Mammary epithelial cell (primary cell): ENCODE measurements at regions not wholly inside any gene's neighbourhood (a gene's known extent, or its start where the extent isn't known, plus 50 kb on each side); places are given as distances from the start of the nearest gene placed in this dataset.

Source experiments
- EZH2 ChIP-seq: IDR thresholded peaks from 2 replicates; pipeline ENCODE4 v1.6.1; 2012; ENCODE audit warnings: low read length, inconsistent platforms, borderline replicate concordance
- TF ChIP-seq, protein P1 (sequence below), 2 donors: IDR thresholded peaks in 1 of 2; conservative IDR thresholded peaks in 1 of 2; 2 replicates each; pipeline ENCODE4 v1.5.1; 2011 to 2012; ENCODE audit warnings: inconsistent platforms in 2 of 2, low read length in 2 of 2, mild to moderate bottlenecking in 2 of 2, control low read depth in 1 of 2, low read depth in 1 of 2; ENCODE audit not compliant: insufficient read depth in 1 of 2; ENCODE audit errors: extremely low read depth in 1 of 2

DNA sequence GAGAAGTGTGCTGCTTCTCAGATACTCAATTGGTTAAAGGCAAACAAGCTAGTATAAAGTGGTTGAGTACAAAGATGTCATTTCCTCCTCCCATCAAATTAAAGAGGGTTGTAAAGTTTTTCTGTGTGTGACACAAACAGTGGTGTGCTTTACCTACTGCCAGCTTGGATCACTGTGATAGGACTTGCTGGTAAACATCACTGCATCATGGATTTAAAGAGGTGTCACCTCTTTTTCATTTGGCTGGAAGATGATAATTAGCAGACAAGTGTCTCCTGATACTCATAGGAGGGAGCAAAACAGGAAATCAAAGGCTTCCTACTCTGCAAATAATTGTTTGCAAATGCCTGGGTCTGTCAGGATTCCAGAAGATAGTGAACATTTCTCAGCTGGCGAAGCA, 200.5 kb downstream of the MDFIC start:
- TF ChIP-seq, protein P1, sequence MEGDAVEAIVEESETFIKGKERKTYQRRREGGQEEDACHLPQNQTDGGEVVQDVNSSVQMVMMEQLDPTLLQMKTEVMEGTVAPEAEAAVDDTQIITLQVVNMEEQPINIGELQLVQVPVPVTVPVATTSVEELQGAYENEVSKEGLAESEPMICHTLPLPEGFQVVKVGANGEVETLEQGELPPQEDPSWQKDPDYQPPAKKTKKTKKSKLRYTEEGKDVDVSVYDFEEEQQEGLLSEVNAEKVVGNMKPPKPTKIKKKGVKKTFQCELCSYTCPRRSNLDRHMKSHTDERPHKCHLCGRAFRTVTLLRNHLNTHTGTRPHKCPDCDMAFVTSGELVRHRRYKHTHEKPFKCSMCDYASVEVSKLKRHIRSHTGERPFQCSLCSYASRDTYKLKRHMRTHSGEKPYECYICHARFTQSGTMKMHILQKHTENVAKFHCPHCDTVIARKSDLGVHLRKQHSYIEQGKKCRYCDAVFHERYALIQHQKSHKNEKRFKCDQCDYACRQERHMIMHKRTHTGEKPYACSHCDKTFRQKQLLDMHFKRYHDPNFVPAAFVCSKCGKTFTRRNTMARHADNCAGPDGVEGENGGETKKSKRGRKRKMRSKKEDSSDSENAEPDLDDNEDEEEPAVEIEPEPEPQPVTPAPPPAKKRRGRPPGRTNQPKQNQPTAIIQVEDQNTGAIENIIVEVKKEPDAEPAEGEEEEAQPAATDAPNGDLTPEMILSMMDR (conservative IDR thresholded peaks at IDR 0.05 in 1 of 2, IDR thresholded peaks at IDR 0.05 in 1 of 2; ENCODE audit: extremely low read depth in 1 of 2, insufficient read depth in 1 of 2, low read depth in 1 of 2, low read length in 2 of 2), result no peak
- no peak for TF ChIP-seq EZH2
